ENCODE measurements at regions not wholly inside any gene's neighbourhood (a gene's known extent, or its start where the extent isn't known, plus 50 kb on each side); places are given as distances from the start of the nearest gene placed in this dataset.
A peak's percentile ranks its signal among the peaks of the same experiment; 100 is the strongest.

DNA sequence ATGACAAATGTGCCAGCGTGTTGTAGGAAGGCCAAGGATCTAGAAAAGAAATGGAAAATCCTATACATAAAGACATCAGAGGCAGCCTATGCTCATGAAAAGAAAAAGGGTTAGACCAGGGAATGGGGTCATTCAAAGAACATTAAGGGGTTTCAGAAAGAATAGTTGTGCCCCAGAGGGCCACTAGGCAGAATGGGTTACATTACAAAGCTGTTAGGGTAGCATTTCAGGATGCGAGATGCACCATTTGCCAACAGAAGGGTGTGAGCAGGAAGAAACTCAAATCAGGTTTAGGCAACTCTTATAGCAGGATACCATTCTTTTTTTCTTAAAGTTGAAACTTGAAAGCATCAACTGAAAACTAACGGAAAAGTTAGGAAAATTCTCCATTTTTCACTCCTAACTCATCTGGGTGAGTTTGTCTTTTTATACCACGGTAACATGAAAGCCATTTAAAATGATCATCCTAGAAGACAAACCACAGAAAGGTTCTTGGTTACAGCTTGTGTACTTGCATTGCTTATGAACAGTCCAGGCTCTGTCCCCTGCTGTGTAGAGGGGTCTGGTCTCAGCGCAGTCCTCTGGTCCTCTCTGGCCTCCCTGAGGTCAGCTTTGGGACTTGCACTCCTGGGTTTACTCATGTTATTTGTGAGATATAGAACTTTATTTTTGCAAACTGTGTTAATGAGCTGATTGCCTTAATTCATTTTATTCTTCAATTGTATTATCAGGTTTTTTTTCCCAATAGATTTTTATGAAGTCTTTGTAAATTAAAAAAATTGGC, 209.1 kb downstream of the DACT1 start:
- no peak for DNase-seq (ENCODE audit: low read depth, low spot score)

DNA sequence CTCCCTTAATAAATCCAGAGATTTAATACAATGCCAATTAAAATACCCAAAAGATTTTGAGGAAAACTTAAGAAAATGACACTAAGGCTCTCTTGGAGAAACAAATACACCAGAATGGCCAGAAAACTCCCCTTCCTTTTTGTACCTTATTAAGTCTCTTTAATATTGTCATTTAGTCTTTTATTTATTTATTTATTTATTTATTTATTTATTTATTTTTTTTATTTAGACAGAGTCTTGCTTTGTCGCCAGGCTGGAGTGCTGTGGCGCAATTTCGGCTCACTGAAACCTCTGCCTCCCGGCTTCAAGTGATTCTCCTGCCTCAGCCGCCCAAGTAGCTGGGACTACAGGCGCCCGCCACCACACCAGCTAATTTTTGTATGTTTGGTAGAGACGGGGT, 210.6 kb downstream of the DACT1 start:
- no peak for DNase-seq (ENCODE audit: low read depth, low spot score)

DNA sequence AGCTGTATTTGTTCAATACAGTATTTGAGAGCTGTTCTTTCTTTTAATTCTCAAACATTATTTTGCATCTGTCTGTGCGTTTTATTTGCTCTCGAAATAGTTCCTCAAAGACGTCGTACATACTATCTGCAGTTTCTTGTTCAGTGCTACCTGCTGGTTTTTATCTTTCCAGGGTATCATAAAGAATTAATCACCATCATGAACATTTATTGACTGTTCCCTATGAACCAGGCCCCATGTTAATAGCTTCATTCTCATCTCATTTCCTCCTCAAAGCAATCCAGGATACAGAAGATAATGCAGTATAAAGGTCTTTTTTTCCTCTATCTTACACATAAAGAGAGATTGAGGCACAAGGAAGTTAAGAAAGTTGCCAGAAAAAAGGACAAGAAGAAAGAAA, 211.8 kb downstream of the DACT1 start:
- no peak for DNase-seq (ENCODE audit: low read depth, low spot score)

DNA sequence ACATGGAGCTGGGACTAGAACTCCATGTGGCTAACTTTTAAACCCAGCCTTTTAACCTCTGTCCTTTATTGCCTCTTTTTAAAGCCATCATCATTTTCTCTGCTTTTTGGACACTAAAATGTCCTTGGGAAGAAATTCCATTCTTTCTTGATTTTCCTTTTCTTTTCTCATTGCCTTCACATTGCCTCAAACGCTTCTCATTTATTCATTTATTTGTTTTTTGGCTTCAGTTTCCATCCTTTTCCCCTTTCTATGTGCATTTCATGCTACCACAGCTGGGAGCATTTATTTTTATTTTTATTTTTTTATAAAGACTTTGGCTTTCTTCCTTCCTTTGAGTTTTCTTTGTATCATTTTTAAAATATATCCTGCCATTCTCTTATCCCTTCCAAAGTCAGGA, 212.2 kb downstream of the DACT1 start:
- DNase-seq (ENCODE audit: low read depth, low spot score): no peak

DNA sequence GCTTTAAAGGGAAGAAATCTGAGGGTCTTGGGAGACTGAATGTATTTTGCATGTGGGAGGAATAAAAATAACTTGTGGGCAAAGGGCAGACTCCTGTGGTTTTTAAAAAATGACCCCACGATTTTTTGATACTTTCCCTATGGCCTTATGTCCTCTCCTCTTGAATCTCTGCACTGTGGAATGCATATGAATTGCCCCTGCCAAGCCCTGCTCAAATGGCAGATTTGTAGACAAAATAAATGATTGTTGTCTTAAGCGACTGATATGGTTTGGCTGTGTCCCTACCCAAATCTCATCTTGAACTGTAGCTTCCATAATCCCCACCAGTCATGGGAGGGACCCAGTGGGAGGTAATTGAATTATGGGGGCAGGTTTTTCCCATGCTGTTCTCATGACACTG, 223.8 kb downstream of the DACT1 start:
- DNase-seq (ENCODE audit: low read depth, low spot score): peak; percentile 72

DNA sequence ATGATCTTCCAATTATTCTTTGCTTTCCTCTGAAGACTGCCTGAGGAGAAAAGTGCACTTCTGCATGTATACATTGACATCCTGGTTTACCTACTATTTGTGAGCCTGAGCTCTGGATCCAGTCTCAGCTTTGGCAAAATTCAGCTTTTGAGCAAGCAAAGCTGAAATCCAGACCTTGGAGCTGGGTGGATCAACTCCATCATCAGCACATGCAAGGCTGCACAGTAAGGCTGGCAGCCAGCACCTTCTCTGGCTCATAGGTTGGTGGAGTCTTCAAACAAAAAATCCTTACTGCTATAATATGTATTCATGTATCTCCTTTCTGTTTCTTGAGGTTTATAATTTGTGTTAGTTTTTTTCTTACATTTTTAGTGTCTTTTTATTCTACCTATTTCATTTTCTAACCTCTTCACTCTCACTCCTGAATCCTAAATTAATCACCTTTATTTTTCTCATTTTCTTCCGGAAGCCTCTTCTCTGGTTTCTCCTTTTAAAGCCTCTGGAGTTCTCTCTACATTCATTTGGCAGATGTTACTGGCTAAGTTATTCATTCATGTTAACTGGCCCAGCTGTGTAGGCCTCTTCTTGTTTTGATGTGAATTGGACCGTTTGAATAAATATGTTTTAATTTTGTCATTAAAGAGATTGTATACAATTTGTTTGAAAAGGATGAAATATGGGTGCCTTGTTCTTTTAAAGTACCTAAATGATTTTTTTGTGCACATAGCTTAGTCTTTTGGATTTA, 224.8 kb downstream of the DACT1 start:
- DNase-seq (ENCODE audit: low read depth, low spot score): no peak

DNA sequence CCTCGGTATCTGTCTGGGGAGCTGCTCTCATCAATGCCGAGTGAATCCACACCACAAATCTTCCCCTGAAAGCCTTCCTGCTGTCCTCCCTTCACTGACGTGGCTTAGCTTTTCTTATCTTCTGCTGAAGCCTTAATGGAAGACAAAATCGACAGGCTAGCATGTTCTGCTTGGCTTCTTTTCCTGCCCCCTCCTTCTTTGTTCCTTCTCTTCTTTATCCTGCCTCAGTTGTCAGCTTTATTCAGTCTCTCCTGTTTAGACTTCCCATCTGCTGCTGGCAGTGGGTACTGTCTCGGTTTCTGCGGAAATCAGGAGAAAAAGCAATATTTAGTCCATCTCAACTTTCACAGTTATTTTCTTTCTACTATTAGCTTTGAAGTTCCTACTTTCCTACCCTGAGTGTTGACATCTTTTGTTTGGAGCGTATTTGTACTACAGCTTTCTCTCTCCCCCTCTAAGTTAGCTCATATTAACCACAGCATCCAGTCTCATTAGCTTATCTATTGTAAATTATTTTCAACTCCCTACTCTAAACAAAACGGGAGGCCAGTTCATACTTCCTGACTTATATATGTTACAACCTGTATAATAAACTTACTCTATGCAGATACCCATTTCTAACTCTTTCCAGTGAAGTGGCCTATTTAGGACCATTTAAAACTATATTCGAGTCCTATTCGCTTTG, 226.0 kb downstream of the DACT1 start:
- DNase-seq (ENCODE audit: low read depth, low spot score): no peak

DNA sequence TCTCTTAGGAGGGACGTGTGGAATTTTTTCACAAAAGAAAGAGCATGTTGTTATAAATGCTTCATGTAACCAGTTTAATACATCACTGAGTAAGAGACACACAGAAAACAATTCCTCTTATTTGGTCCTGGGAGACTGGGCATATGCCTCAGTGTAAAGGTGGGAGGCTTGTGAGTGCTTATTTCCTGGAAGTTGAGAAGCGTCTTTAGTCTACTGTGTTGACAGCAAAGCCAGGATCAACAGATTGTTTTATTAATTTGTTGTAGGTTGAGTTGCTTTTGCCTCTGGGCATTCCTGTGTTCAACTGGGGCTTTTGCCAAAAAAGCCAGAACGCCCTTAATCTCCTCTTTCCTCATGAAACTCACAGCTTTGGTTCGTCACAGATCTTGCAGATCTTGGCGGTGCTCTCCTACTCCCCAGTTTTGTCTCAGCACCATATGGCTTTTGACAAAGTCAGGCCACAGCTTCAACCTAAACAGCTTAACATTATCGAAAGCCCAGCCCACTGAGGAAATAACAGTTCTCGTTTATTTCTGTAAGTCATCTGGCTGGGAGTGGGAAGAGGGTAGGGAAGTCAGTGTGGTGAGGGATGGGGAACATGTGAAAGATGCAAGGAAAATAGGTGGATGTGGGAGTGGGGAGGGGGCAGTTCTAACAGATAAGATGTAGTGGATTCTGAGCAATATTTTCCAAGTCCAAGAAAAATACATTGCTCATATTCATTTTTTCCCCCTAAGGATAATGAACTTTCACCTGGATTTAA, 227.2 kb downstream of the DACT1 start:
- DNase-seq (ENCODE audit: low read depth, low spot score): peak; percentile 84

DNA sequence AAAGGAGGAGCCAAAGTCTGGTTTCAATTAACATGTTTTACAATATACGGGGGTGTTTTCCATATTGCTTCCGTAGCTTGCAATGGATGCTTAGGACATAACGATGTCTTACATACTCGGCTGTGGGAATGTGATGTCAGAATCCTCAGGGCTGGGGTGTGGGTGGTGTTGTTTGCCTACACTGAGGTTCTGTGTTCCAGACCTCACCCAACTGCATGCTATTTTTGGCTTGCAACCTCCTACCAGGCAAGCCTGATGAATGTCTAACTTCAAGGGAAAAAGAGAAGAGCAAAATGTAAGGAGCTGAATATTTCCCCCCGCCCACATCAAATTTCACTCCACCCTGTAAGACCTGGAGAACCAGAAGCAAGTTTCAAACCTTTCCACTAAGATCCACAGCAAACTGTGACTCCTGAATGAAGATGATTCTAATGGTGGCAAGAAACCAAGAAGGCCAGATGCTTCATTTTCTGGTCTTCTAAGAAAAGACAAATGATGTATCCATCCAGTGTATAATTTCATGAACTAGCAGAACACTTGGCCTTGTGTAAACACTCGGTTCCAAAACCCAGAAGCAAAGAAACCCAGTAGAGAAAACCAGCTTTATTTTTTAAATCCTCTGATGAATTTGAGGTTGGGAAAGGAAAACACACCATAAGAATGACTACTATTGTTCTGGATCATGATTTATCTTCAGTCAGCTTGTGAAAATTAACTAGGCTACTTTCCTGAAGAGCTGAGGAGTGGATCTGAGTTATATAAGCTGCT, 227.9 kb downstream of the DACT1 start:
- DNase-seq (ENCODE audit: low read depth, low spot score): no peak

DNA sequence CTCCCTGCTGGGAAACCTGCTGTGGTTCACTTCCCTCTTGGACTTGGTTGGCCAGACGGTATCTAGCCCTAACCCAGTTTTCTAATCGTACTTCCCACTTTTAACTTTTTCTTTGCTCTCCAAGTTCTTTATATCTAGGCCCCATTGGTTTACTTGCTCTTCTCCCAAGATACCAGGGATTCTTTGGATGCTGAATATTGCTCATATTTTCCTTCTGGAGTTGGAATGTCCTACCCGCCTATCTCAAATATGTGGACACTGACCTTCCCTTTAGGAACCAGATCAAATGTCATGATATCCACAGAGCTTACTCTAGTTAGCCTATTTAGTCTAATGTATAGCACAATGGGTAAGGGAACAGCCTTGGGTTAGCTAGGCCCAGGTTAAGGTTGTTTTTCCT, 228.6 kb downstream of the DACT1 start:
- no peak for DNase-seq (ENCODE audit: low read depth, low spot score)

DNA sequence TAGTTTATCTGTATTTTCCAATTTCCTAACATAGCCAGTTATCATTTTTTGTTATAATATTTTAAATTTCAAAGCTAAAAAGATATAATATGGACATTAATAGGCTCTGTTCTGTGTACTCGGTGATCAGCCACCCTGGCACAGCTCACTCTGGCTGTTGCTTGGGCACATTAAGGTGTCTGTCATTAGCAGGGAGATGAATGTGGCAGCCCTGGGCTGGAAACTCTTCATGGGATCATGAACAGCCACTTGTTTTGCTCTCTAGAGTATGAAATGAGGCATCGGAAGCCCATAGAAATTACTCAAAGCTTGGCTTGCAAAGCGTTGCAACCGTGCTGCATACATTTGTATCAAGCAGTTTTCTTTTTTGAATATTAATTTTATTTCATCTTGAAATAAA, 233.2 kb downstream of the DACT1 start:
- DNase-seq (ENCODE audit: low read depth, low spot score): no peak

DNA sequence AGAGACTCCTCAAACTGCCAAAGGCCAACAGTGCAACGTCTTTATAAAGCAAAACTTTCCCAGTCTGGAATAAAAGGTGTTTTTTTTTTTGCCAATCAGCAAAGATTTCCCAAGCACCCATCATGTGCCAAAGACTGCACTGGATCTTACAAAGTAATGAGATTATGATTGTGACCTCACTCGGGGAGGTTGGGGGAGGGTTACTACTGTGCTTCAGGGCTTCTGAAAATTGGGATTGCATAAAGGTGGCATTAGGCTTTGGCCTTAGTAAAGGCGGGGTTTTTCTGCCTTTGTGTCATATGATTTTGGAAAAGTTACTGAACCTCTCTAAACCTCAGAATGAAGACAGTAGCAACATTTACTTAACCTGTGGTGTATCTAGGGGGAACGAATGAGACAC, 233.8 kb downstream of the DACT1 start:
- DNase-seq (ENCODE audit: low read depth, low spot score): no peak

DNA sequence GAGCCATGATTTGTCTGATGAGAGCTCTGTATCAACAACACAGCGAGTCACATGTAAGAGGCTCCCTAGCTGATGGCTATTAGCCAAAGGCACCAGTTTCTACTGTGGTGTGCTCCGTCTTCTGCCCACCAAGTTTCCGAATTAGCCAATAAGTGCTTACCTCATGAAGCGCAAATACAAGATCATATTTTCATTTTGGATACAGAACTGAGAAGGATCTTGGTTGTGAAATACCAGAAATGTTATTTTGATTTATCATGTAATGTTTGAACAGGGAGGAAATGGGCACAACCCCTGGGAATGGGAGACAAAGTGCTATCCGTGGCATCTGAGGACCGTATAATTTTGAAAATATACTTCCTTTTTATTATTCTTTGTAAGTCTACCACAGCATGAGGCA, 234.3 kb downstream of the DACT1 start:
- DNase-seq (ENCODE audit: low read depth, low spot score): no peak

DNA sequence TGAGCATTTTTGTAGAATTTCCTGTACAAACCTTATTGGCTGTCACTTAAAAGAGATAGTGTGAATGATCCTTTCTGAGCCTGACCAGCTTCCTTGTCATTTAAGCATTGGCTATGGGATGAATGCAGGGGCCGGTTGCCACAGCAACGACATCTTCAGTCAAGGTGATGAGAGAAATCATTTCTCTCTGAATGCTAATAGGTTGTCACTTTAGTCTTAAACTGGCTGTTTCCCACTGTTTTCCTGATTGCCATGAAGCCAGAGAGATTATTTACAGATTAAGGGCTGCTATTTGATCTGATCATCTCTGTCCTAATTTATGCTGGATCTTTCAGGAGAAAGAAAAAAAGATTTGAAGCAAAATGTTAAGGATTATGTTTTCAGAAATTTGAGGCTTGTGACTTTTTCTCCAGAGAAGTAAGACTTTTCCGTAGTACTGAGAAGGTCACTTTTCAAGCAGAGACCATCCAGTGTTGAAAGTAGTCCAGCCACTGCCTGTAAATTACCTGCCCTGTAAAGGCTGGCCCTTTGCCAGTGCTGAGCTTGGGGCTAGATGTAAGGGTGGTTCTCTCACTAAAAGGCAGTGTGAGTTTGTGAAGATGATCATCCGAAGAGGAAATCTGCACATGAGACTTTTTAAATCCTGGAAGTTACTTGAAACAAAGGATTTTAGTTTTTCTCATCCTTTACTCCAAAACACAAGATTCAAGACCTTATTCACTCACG, 235.6 kb downstream of the DACT1 start:
- no peak for DNase-seq (ENCODE audit: low read depth, low spot score)

DNA sequence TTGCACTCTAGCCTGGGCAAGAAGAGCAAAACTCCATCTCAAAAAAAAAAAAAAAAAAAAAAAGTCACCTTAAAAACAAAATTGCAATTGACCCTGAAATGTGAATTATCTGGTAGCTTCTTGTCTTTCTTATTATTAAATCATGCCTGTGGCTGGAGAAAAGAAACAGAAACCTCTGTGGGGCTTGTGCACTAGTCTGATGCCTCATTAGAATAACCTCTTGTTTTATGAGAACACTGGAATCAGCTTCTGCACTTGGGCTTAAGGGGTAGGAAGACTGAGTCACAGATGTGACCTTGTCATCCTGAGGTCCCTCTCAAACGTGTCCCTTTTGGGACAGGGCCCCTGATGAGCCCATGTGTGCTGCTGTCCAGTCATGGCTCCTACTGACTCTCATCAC, 237.9 kb downstream of the DACT1 start:
- DNase-seq (ENCODE audit: low read depth, low spot score): no peak

DNA sequence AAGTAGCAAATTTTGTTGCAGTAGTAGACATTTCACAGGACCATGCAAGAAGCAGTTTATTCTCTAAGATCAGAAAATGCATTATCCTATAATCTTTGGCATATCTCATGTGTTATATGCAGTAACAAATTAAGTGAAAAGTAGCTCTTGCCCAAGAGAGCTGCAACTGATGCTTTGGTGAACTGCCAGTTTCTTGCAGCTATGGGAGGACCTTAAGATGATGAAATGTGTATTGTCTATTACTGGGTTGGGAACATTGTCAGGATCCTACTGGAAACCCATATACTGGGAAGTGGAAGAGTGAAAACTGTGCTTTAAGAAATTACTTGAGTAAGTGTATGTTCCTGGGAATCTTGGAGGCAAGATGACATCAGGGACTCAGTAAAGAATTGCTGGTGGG, 238.8 kb downstream of the DACT1 start:
- DNase-seq (ENCODE audit: low read depth, low spot score): no peak

DNA sequence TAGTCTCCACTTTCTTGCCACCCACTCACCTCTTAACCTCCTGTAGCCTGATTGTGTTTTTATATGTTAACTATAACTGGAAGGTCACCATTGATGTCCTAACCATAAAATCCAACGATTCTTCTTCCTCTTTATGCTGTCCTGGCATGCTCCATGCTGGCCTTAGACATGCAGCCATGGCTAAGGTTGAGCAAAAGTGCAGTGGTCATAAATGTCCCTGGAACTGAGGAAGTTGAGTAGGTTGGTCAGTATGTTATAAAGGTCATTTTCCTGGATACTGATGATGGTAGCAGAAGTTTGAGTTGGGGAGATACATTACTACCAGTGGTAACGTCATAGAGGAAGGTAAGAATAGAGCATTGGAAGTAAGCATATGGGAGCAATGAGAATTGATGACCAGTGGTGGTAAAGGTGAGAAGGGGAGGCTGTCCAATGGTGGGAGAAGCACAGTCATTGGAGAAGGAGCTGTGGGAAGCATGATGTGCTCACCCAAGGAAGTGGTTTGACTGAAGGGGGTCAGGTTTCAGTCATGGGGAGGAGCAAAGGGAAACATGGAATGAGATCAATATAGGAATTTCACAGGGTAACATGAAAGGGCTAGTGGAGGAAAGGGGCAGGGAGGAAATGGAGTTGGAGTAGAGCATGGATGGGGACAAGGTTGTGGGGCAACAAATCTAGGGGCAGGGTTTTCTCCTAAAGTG, 240.8 kb downstream of the DACT1 start:
- DNase-seq (ENCODE audit: low read depth, low spot score): no peak

DNA sequence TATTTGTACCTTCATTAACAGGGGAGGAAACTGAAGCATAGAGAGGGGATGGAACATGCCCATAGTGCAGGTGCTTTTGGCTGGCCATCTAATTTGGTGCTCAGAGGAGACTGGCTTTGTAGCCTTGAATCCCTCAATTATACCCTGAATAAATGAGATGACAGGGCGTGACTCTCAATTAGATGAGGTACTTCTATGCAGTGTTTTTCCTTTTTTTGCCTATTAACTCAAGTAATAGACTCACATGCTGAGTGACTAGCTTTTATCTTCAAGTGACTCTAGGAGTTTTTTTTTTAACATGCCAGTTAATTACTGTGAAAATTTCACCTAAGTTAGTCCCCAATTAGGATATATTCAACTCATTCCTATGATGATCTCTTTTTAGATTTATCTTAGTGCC, 243.7 kb downstream of the DACT1 start:
- no peak for DNase-seq (ENCODE audit: low read depth, low spot score)

DNA sequence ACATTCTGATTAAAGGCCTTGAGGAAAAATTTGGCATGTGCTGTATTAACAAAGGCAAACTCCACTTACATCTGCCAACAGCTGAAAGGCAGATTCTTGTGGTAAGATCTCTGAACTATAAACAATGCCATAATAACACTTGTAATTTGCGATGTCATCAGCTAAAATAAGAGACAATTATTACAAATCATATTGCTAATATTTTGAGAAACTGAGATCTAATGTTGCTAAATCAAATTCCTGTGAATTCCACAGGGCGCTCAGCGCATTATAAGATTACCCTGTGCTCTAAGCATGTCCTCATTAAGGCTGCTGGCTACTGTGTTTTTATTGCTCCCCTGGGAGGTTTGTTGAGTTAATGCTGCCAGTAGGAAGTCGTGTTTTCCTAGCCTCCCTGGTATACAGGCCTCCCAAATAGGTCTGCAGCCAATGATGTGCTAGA, 244.8 kb downstream of the DACT1 start:
- DNase-seq (ENCODE audit: low read depth, low spot score): peak; percentile 61

DNA sequence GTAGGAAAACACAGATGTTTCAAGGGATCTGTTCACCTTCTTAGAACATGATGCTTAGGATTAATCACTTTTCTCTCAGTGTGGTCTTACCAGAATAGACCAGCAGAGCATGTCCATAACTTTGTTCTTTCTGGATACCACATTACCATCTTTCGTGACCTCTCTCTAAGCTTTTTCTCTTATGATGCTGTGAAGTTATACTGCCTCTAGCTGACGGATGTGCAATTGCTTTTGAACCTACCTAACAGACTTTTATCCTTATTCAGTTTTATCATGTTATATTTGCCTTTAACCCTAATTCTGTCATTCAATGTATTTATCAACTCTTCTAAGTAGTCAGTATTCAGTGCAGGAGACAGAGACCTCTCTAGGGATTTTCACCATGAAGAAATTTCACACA, 246.7 kb downstream of the DACT1 start:
- no peak for DNase-seq (ENCODE audit: low read depth, low spot score)

Measured in astrocyte of the hippocampus (primary cell).